H9 (cell line): ENCODE measurements at regions not wholly inside any gene's neighbourhood (a gene's known extent, or its start where the extent isn't known, plus 50 kb on each side); places are given as distances from the start of the nearest gene placed in this dataset.

Experiments
- DNase-seq: peaks from one replicate; pipeline ENCODE4 v3.0.0-alpha.2; 2017
- H2AFZ ChIP-seq: one replicate; pipeline ENCODE4 v1.6.1; 2013; ENCODE audit warnings: mild to moderate bottlenecking, low read length, control low read depth, moderate library complexity
- H2AK5ac ChIP-seq: 2 replicates; pipeline ENCODE4 v1.6.1; 2013; ENCODE audit warnings: low read length, control low read depth, mixed read lengths; ENCODE audit not compliant: insufficient read length
- H2BK120ac ChIP-seq: one replicate; pipeline ENCODE4 v1.6.1; 2013; ENCODE audit warnings: low read depth, mild to moderate bottlenecking, low read length, control low read depth, inconsistent platforms; ENCODE audit not compliant: poor library complexity, severe bottlenecking
- H2BK12ac ChIP-seq: 2 replicates; pipeline ENCODE4 v1.6.1; 2013; ENCODE audit warnings: low read length, control low read depth, mixed read lengths, low read depth; ENCODE audit not compliant: insufficient read length
- H2BK15ac ChIP-seq: 2 replicates; pipeline ENCODE4 v1.6.1; 2013; ENCODE audit warnings: low read depth, low read length, control low read depth
- H2BK20ac ChIP-seq: one replicate; pipeline ENCODE4 v1.6.1; 2013; ENCODE audit warnings: low read depth, mild to moderate bottlenecking, low read length, control low read depth, inconsistent platforms; ENCODE audit not compliant: poor library complexity, severe bottlenecking
- H2BK5ac ChIP-seq: 2 replicates; pipeline ENCODE4 v1.6.1; 2013; ENCODE audit warnings: low read length, control low read depth, mixed read lengths; ENCODE audit not compliant: insufficient read length
- H3K14ac ChIP-seq: 2 replicates; pipeline ENCODE4 v1.6.1; 2013; ENCODE audit warnings: low read length, control low read depth; ENCODE audit not compliant: insufficient read depth
- H3K18ac ChIP-seq: 2 replicates; pipeline ENCODE4 v1.6.1; 2013; ENCODE audit warnings: low read depth, mild to moderate bottlenecking, mixed read lengths, low read length, control low read depth; ENCODE audit not compliant: insufficient read length
- H3K23ac ChIP-seq: 2 replicates; pipeline ENCODE4 v1.6.1; 2013; ENCODE audit warnings: low read length, control low read depth, mixed read lengths, low read depth; ENCODE audit not compliant: insufficient read length
- H3K23me2 ChIP-seq: 2 replicates; pipeline ENCODE4 v1.6.1; 2013; ENCODE audit warnings: low read depth, mild to moderate bottlenecking, mixed read lengths, low read length, control low read depth; ENCODE audit not compliant: insufficient read length, poor library complexity, severe bottlenecking
- H3K27ac ChIP-seq: 2 replicates; pipeline ENCODE4 v1.5.1; 2013; ENCODE audit warnings: low read length, control low read depth, mixed read lengths, low read depth; ENCODE audit not compliant: insufficient read length
- H3K27me3 ChIP-seq: 2 replicates; pipeline ENCODE4 v1.6.1; 2013; ENCODE audit warnings: low read length, control low read depth, inconsistent platforms; ENCODE audit not compliant: insufficient read depth
- H3K4ac ChIP-seq: 2 replicates; pipeline ENCODE4 v1.6.1; 2013; ENCODE audit warnings: low read depth, mild to moderate bottlenecking, control low read depth, inconsistent platforms, low read length, moderate library complexity
- H3K4me1 ChIP-seq: 2 replicates; pipeline ENCODE4 v1.6.1; 2013; ENCODE audit warnings: low read length, control low read depth, inconsistent platforms; ENCODE audit not compliant: insufficient read depth
- H3K4me2 ChIP-seq: 2 replicates; pipeline ENCODE4 v1.6.1; 2013; ENCODE audit warnings: low read length, control low read depth, mixed read lengths; ENCODE audit not compliant: insufficient read length, insufficient read depth
- H3K56ac ChIP-seq: 2 replicates; pipeline ENCODE4 v1.6.1; 2013; ENCODE audit warnings: low read depth, mild to moderate bottlenecking, mixed read lengths, low read length, control low read depth; ENCODE audit not compliant: insufficient read length
- H3K79me1 ChIP-seq: 2 replicates; pipeline ENCODE4 v1.6.1; 2013; ENCODE audit warnings: low read depth, mild to moderate bottlenecking, moderate library complexity, low read length, control low read depth, inconsistent platforms; ENCODE audit not compliant: insufficient read depth, poor library complexity, severe bottlenecking
- H3K79me2 ChIP-seq: 2 replicates; pipeline ENCODE4 v1.6.1; 2013; ENCODE audit warnings: low read length, control low read depth, inconsistent platforms; ENCODE audit not compliant: insufficient read depth
- H3K9ac ChIP-seq: 2 replicates; pipeline ENCODE4 v1.6.1; 2013; ENCODE audit warnings: low read length, control low read depth, mixed read lengths; ENCODE audit not compliant: insufficient read length; ENCODE audit errors: extremely low read depth
- H3K9me3 ChIP-seq: one replicate; pipeline ENCODE4 v1.6.1; 2013; ENCODE audit warnings: low read depth, low read length, inconsistent platforms; ENCODE audit not compliant: control insufficient read depth
- H3T11ph ChIP-seq: one replicate; pipeline ENCODE4 v1.6.1; 2013; ENCODE audit warnings: mild to moderate bottlenecking, low read length, control low read depth, inconsistent platforms
- H4K20me1 ChIP-seq: one replicate; pipeline ENCODE4 v1.6.1; 2013; ENCODE audit not compliant: control insufficient read depth, insufficient read length, insufficient read depth
- H4K5ac ChIP-seq: 2 replicates; pipeline ENCODE4 v1.6.1; 2013; ENCODE audit warnings: low read depth, mild to moderate bottlenecking, mixed read lengths, low read length, control low read depth; ENCODE audit not compliant: insufficient read length
- H4K8ac ChIP-seq: replicated peaks from 2 replicates; pipeline ENCODE4 v1.6.1; 2013; ENCODE audit warnings: low read length, control low read depth, mixed read lengths, low read depth; ENCODE audit not compliant: insufficient read length
- H4K91ac ChIP-seq: 2 replicates; pipeline ENCODE4 v1.6.1; 2013; ENCODE audit warnings: low read depth, mild to moderate bottlenecking, moderate library complexity, mixed read lengths, low read length, control low read depth; ENCODE audit not compliant: insufficient read length
- H3K27ac Mint-ChIP-seq, 3 experiments: 2 replicates in 2 of 3; 3 replicates in 1 of 3; pipeline ENCODE4 v1.8.0; 2020 to 2021; ENCODE audit warnings: mixed read lengths in 3 of 3, mild to moderate bottlenecking in 1 of 3, moderate library complexity in 1 of 3
- H3K27me3 Mint-ChIP-seq: 2 replicates; pipeline ENCODE4 v1.8.0; 2021; ENCODE audit warnings: low read depth, mild to moderate bottlenecking, moderate library complexity, mixed read lengths
- H3K36me3 Mint-ChIP-seq, 3 experiments: 2 replicates in 2 of 3; 3 replicates in 1 of 3; pipeline ENCODE4 v1.8.0; 2020 to 2021; ENCODE audit warnings: low read depth in 3 of 3, mixed read lengths in 3 of 3; ENCODE audit not compliant: insufficient read depth in 1 of 3
- H3K4me1 Mint-ChIP-seq, 2 experiments: 2 replicates each; pipeline ENCODE4 v1.8.0; 2020; ENCODE audit warnings: mixed read lengths in 2 of 2
- H3K4me3 Mint-ChIP-seq, 2 experiments: 2 replicates in 1 of 2; 3 replicates in 1 of 2; pipeline ENCODE4 v1.8.0; 2020 to 2021; ENCODE audit warnings: mild to moderate bottlenecking in 2 of 2, mixed read lengths in 2 of 2, moderate library complexity in 1 of 2
- H3K9me3 Mint-ChIP-seq, 2 experiments: 2 replicates in 1 of 2; 3 replicates in 1 of 2; pipeline ENCODE4 v1.8.0; 2020; ENCODE audit warnings: mild to moderate bottlenecking in 2 of 2, mixed read lengths in 2 of 2, moderate library complexity in 1 of 2
- CTCF ChIP-seq: fragments of 200-600 bp; sonication (generic); conservative IDR thresholded peaks from 3 replicates; pipeline ENCODE4 v1.8.0; 2021; ENCODE audit warnings: antibody characterized with exemption, mild to moderate bottlenecking
- WGBS: extraction: QIAGEN DNeasy Blood & Tissue Kit; methylation state at CpG from one replicate; pipeline ENCODE4 v1.1.7; 2013; ENCODE audit warnings: missing lambda C conversion rate, low lambda C conversion rate, mixed read lengths; ENCODE audit not compliant: insufficient read length; ENCODE audit errors: extremely low coverage; 5-methylcytosine and 5-hydroxymethylcytosine counted together

- no peak overlapping the region for H3K23ac ChIP-seq
- H3K79me2 ChIP-seq = no peaks in the 10 kb centered on the region
- no peak overlapping the region for H3T11ph ChIP-seq
- H3K9ac ChIP-seq = no peak overlapping the region
- H3K4ac ChIP-seq = no peak overlapping the region
- DNase-seq = no peak
- no peak overlapping the region for H3K4me2 ChIP-seq
- no peak overlapping the region for H4K8ac ChIP-seq
- H2BK20ac ChIP-seq = no peak overlapping the region
- no peak overlapping the region for H4K5ac ChIP-seq
- H3K4me1 ChIP-seq = no peaks in the 10 kb centered on the region
- Mint-ChIP-seq H3K9me3 (peaks cover 3 to 7% of the 10 kb centered on the region in 2 experiments; a peak in 3 of 5 replicates), H3K4me3 (no peak overlapping the region), H3K27ac (no peak overlapping the region), H3K27me3 (no peaks in the 10 kb centered on the region), H3K4me1 (peaks cover 2% of the 10 kb centered on the region in 2 experiments; a peak in 1 of 4 replicates), H3K36me3 (peaks cover 0 to 5% (median 3%) of the 10 kb centered on the region in 3 experiments; a peak in 2 of 7 replicates)
- H3K9me3 ChIP-seq = no peaks in the 10 kb centered on the region
- no peak overlapping the region for H2AK5ac ChIP-seq
- H3K23me2 ChIP-seq = no peaks in the 10 kb centered on the region
- no peak overlapping the region for H3K56ac ChIP-seq
- no peaks in the 10 kb centered on the region for H3K27me3 ChIP-seq
- H3K18ac ChIP-seq = no peak overlapping the region
- H3K79me1 ChIP-seq = no peaks in the 10 kb centered on the region
- H3K14ac ChIP-seq = no peak overlapping the region
- no peak overlapping the region for H2BK5ac ChIP-seq
- no CpG with 5 or more reads among the region's 5 CpGs for WGBS
- no peak overlapping the region for H2BK120ac ChIP-seq
- no peak overlapping the region for H2BK15ac ChIP-seq
- no peak overlapping the region for H4K91ac ChIP-seq
- H2BK12ac ChIP-seq = no peak overlapping the region
- no peak overlapping the region for H2AFZ ChIP-seq
- TF ChIP-seq CTCF = no peak
- no peak overlapping the region for H3K27ac ChIP-seq
- H4K20me1 ChIP-seq = no peaks in the 10 kb centered on the region
Measured at GRCh38 chr5:44605926-44606325, 202.8 kb upstream of the MRPS30 start.
